H1 (cell line): ENCODE measurements at regions not wholly inside any gene's neighbourhood (a gene's known extent, or its start where the extent isn't known, plus 50 kb on each side); places are given as distances from the start of the nearest gene placed in this dataset.

Source experiments
- EZH2 ChIP-seq: fragments of 200-600 bp; sonication (generic); IDR thresholded peaks from 2 replicates; pipeline ENCODE4 v1.7.1; 2012; ENCODE audit warnings: low read depth, mild to moderate bottlenecking, moderate library complexity, low read length, inconsistent platforms; ENCODE audit not compliant: severe bottlenecking
- MAX ChIP-seq: IDR thresholded peaks from 2 replicates; pipeline ENCODE4 v1.6.1; 2012; ENCODE audit warnings: inconsistent platforms
- POLR2A ChIP-seq, 2 experiments: IDR thresholded peaks; 1 replicate in 1 of 2; 2 replicates in 1 of 2; pipeline ENCODE4 v1.6.1; 2011; ENCODE audit warnings: low read depth in 2 of 2, low read length in 2 of 2, mild to moderate bottlenecking in 2 of 2; ENCODE audit errors: control extremely low read depth in 1 of 2
- POLR2AphosphoS5 ChIP-seq: IDR thresholded peaks from 2 replicates; pipeline ENCODE4 v1.6.1; 2011; ENCODE audit warnings: low read depth, low read length
- TAF1 ChIP-seq: IDR thresholded peaks from 2 replicates; pipeline ENCODE4 v1.6.1; 2011; ENCODE audit warnings: mild to moderate bottlenecking, low read depth, low read length
- USF2 ChIP-seq: IDR thresholded peaks from 2 replicates; pipeline ENCODE4 v1.6.1; 2011; ENCODE audit warnings: low read length, improper control_type of control experiment
- TF ChIP-seq, protein P1 (sequence below): IDR thresholded peaks from 2 replicates; pipeline ENCODE4 v1.6.1; 2012; ENCODE audit warnings: low read length, inconsistent platforms

GRCh38 chr5:120954255-120954654, 490.2 kb downstream of the PRR16 start (continued):
- TF ChIP-seq USF2 = no peak
- TF ChIP-seq MAX = no peak
- no peak for TF ChIP-seq TAF1
- no peak for TF ChIP-seq POLR2A (IDR thresholded peaks at IDR 0.05; ENCODE audit: control extremely low read depth in 1 of 2, low read depth in 2 of 2, low read length in 2 of 2)
- TF ChIP-seq EZH2 = no peak
- TF ChIP-seq POLR2AphosphoS5 = no peak
- TF ChIP-seq, protein P1, sequence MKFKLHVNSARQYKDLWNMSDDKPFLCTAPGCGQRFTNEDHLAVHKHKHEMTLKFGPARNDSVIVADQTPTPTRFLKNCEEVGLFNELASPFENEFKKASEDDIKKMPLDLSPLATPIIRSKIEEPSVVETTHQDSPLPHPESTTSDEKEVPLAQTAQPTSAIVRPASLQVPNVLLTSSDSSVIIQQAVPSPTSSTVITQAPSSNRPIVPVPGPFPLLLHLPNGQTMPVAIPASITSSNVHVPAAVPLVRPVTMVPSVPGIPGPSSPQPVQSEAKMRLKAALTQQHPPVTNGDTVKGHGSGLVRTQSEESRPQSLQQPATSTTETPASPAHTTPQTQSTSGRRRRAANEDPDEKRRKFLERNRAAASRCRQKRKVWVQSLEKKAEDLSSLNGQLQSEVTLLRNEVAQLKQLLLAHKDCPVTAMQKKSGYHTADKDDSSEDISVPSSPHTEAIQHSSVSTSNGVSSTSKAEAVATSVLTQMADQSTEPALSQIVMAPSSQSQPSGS = no peak
